ENCODE measurements at regions not wholly inside any gene's neighbourhood (a gene's known extent, or its start where the extent isn't known, plus 50 kb on each side); places are given as distances from the start of the nearest gene placed in this dataset.

GRCh38 chr18:72427721-72428120 is 116.4 kb downstream of the CBLN2 start:
- Mint-ChIP-seq H3K36me3 (ENCODE audit: unreplicated experiment) (no peaks in the 10 kb centered on the region), H3K27me3 (ENCODE audit: unreplicated experiment) (no peaks in the 10 kb centered on the region), H3K4me1 (ENCODE audit: low read depth, unreplicated experiment) (no peaks in the 10 kb centered on the region), H3K4me3 (ENCODE audit: unreplicated experiment) (no peak overlapping the region), H3K27ac (ENCODE audit: unreplicated experiment) (no peak overlapping the region), H3K9me3 (ENCODE audit: unreplicated experiment) (no peaks in the 10 kb centered on the region)
- no peak for DNase-seq
- no peak for TF ChIP-seq CTCF (IDR thresholded peaks at IDR 0.05; ENCODE audit: partially characterized antibody, unreplicated experiment)

- Mint-ChIP-seq H3K4me1 (ENCODE audit: low read depth, unreplicated experiment) (no peaks in the 10 kb centered on the region), H3K27me3 (ENCODE audit: unreplicated experiment) (no peaks in the 10 kb centered on the region), H3K36me3 (ENCODE audit: unreplicated experiment) (no peaks in the 10 kb centered on the region), H3K27ac (ENCODE audit: unreplicated experiment) (no peak overlapping the region), H3K9me3 (ENCODE audit: unreplicated experiment) (no peaks in the 10 kb centered on the region), H3K4me3 (ENCODE audit: unreplicated experiment) (no peak overlapping the region)
- no peak for DNase-seq
- TF ChIP-seq CTCF (IDR thresholded peaks at IDR 0.05; ENCODE audit: partially characterized antibody, unreplicated experiment), result no peak
Measured at GRCh38 chr18:72419914-72420313, 124.2 kb downstream of the CBLN2 start.

GRCh38 chr18:72412927-72413326 is 131.2 kb downstream of the CBLN2 start:
- H3K36me3 Mint-ChIP-seq (ENCODE audit: unreplicated experiment), result no peaks in the 10 kb centered on the region
- TF ChIP-seq CTCF (IDR thresholded peaks at IDR 0.05; ENCODE audit: partially characterized antibody, unreplicated experiment), result no peak
- no peak overlapping the region for H3K27ac Mint-ChIP-seq (ENCODE audit: unreplicated experiment)
- no peak overlapping the region for H3K4me3 Mint-ChIP-seq (ENCODE audit: unreplicated experiment)
- H3K4me1 Mint-ChIP-seq (ENCODE audit: low read depth, unreplicated experiment), result no peaks in the 10 kb centered on the region
- H3K27me3 Mint-ChIP-seq (ENCODE audit: unreplicated experiment), result no peaks in the 10 kb centered on the region
- DNase-seq, result no peak
- H3K9me3 Mint-ChIP-seq (ENCODE audit: unreplicated experiment), result no peaks in the 10 kb centered on the region

- Mint-ChIP-seq H3K9me3 (ENCODE audit: unreplicated experiment) (peaks cover 2% of the 10 kb centered on the region), H3K27ac (ENCODE audit: unreplicated experiment) (no peak overlapping the region), H3K4me3 (ENCODE audit: unreplicated experiment) (no peak overlapping the region), H3K36me3 (ENCODE audit: unreplicated experiment) (no peaks in the 10 kb centered on the region), H3K27me3 (ENCODE audit: unreplicated experiment) (peaks cover 2% of the 10 kb centered on the region), H3K4me1 (ENCODE audit: low read depth, unreplicated experiment) (no peaks in the 10 kb centered on the region)
- no peak for DNase-seq
- TF ChIP-seq CTCF (IDR thresholded peaks at IDR 0.05; ENCODE audit: partially characterized antibody, unreplicated experiment), result no peak
Measured at GRCh38 chr18:72411261-72411660, 132.9 kb downstream of the CBLN2 start.

DNA sequence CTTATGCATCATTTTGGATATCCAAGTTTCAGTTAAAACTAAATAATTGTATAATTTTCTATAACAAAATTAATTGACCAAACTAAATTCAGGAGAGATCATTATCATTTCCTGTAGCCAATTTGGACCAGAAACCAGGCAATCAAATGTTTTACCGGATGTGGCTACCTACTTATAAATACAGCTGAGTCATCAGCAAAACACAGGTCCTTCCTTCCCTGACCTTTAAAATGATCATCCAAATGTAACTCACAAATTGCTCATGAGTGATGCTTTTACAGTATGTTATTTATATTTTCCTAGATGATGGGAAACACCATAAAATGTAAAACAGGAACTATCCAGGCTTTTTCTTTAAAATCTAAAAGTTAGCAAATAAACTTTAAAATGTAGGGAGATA is 133.7 kb downstream of the CBLN2 start:
- H3K36me3 Mint-ChIP-seq (ENCODE audit: unreplicated experiment), result no peaks in the 10 kb centered on the region
- peaks cover 2% of the 10 kb centered on the region for H3K27me3 Mint-ChIP-seq (ENCODE audit: unreplicated experiment)
- H3K9me3 Mint-ChIP-seq (ENCODE audit: unreplicated experiment), result peaks cover 2% of the 10 kb centered on the region
- no peak overlapping the region for H3K27ac Mint-ChIP-seq (ENCODE audit: unreplicated experiment)
- no peaks in the 10 kb centered on the region for H3K4me1 Mint-ChIP-seq (ENCODE audit: low read depth, unreplicated experiment)
- no peak for TF ChIP-seq CTCF (IDR thresholded peaks at IDR 0.05; ENCODE audit: partially characterized antibody, unreplicated experiment)
- no peak overlapping the region for H3K4me3 Mint-ChIP-seq (ENCODE audit: unreplicated experiment)
- no peak for DNase-seq
